GM21515 (cell line): ENCODE measurements at regions not wholly inside any gene's neighbourhood (a gene's known extent, or its start where the extent isn't known, plus 50 kb on each side); places are given as distances from the start of the nearest gene placed in this dataset.

Experiments used
- ATAC-seq: cut with Tn5 transposase; IDR thresholded peaks from one replicate; pipeline ENCODE4 v1.9.1; 2021; ENCODE audit not compliant: unreplicated experiment

- no peak for ATAC-seq
These were observed 103.3 kb upstream of the FSTL4 start for GRCh38 chr5:133715616-133716015.

- no peak for ATAC-seq
These were observed 102.9 kb upstream of the FSTL4 start for GRCh38 chr5:133715216-133715615.

GRCh38 chr5:133714161-133714915, 102.0 kb upstream of the FSTL4 start:
- ATAC-seq, result no peak

- ATAC-seq, result no peak
These were observed 101.4 kb upstream of the FSTL4 start for GRCh38 chr5:133713751-133714150.

GRCh38 chr5:133713209-133713608, 100.9 kb upstream of the FSTL4 start:
- ATAC-seq, result no peak

- ATAC-seq, result no peak
These were observed 100.2 kb upstream of the FSTL4 start for GRCh38 chr5:133712562-133712961.

GRCh38 chr5:133709209-133709725, 96.9 kb upstream of the FSTL4 start:
- ATAC-seq, result no peak

GRCh38 chr5:133708331-133708850, 96.0 kb upstream of the FSTL4 start:
- no peak for ATAC-seq

GRCh38 chr5:133707629-133708028, 95.3 kb upstream of the FSTL4 start:
- no peak for ATAC-seq

GRCh38 chr5:133706506-133707430, 94.4 kb upstream of the FSTL4 start:
- no peak for ATAC-seq

- ATAC-seq, result no peak
These were observed 93.0 kb upstream of the FSTL4 start for GRCh38 chr5:133705331-133705730.

- no peak for ATAC-seq
These were observed 92.1 kb upstream of the FSTL4 start for GRCh38 chr5:133704411-133704810.

GRCh38 chr5:133703935-133704334, 91.6 kb upstream of the FSTL4 start:
- ATAC-seq, result no peak

- ATAC-seq, result no peak
These were observed 90.7 kb upstream of the FSTL4 start for GRCh38 chr5:133702791-133703770.

GRCh38 chr5:133701871-133702270, 89.5 kb upstream of the FSTL4 start:
- no peak for ATAC-seq

- no peak for ATAC-seq
These were observed 87.9 kb upstream of the FSTL4 start for GRCh38 chr5:133700251-133700650.

GRCh38 chr5:133698646-133699526, 86.5 kb upstream of the FSTL4 start:
- ATAC-seq, result peak; percentile 60

GRCh38 chr5:133698259-133698554, 85.9 kb upstream of the FSTL4 start:
- no peak for ATAC-seq

GRCh38 chr5:133697536-133698258, 85.4 kb upstream of the FSTL4 start:
- no peak for ATAC-seq
